HG02623 (cell line): ENCODE measurements at regions not wholly inside any gene's neighbourhood (a gene's known extent, or its start where the extent isn't known, plus 50 kb on each side); places are given as distances from the start of the nearest gene placed in this dataset.

Source experiments
- ATAC-seq: cut with Tn5 transposase; IDR thresholded peaks from one replicate; pipeline ENCODE4 v1.9.1; 2021; ENCODE audit warnings: moderate library complexity; ENCODE audit not compliant: unreplicated experiment

DNA sequence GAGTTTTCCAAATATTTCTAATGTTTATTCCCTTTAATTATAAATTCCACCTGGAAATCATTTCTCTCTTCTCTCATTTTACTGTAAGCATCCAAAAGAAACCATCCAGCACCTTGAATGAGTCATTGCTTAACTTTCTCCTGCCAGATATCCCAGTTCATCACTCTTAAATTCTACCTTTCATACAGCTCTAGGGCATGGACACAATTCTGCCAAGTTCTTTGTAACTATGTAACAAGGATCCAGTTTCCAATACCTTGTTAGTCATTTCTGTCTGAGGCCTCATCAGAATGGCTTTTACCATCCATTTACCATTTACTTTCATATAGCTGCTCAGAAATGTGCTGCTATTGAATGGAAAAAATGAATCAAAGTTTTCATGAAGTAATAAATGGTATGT, 455.4 kb upstream of the TENM4 start:
- no peak for ATAC-seq

GRCh38 chr11:79894111-79894510, 453.3 kb upstream of the TENM4 start:
- no peak for ATAC-seq

DNA sequence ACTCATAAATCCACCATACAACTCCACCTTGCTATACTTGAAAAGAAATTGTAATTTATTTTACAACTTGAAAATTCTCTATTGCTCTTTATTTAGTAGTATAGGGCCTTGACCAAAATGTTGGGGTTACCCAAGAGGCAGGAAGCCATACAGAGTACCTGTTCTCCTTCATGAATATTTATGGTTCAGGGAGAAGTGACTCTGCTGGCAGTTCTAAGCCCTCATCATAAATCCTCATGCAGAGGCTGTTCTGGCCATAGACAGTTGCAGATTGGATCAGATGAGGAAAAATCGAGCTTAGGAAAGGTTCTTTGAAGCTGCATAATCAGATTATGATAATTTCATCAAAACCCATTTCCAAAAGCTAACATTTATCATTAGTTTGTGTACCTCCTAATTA, 449.4 kb upstream of the TENM4 start:
- ATAC-seq = no peak

GRCh38 chr11:79864882-79865281, 424.1 kb upstream of the TENM4 start:
- ATAC-seq = no peak

DNA sequence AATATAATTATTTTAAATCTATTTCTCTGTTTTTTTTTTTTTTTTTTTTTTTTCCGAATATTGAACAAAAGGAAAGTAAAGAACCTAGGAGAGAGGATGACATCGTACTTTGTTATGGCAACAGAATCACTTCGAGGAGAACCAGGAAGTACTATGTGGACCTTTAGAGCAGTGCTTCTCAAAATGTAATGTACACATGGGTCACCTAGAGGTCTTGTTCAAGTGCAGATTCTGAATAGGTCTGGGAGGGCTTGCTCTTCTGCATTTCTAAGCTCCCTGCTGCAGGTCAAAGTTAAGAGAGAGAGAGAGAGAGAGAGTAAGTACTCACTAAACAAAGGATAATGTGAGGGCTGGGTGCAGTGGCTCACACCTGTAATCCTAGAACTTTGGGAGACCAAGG, 419.5 kb upstream of the TENM4 start:
- no peak for ATAC-seq

DNA sequence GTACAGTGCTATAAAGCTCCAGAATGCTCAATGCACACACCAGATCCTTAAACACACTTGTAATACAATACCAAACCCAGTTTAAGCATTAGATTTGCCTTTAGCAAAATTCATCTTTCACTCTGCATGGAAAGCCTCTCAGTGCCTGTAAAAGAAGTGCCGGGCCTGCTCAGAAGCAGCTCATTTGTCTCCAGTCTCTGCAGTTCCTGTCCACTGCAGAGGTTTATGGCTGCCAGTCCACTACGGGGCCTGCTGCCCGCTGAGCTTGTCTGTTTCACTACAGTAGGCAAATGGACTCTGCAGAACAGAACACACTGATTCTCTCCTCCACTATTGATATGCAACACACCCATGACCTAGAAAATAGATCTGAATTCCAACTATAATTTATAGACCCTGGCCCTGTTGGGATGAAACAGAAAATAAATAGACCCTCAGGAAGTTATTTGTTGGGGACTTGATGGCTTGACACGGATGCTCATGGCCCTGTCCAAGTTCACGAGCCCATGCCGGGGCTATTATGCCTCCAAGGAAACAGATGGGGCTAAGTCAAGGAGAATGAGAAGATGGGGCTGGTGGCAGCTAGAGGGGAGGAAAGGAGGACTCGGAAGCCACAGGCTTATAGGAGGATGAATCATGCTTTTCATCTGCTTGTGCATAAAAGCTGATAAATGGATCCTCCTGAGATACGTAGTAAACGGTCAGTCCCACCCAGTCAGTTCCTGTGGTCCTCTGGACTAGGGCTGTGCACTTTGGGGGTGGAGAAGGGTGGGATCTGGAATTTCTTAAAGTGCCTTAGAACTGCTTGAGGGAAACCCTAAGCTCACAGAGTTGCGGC, 416.8 kb upstream of the TENM4 start:
- ATAC-seq = no peak

DNA sequence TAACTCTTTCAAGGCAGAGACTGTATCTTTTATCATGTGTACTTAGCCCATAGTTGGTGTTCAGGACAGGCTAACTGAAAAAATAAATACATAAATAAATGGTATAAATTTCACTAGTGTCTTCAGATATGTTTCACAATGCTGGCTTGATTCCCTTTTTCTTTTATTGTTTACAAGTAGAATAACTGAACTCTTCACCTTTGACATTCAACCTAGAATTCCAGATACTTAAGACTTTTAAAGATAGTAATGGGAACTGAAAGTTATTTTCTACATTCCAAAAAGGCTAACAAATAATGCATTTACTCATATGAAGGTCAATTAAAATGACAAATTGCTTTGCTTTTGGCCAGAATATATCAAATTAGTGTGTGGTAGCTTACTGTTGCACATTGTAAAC, 411.3 kb upstream of the TENM4 start:
- ATAC-seq = no peak

- no peak for ATAC-seq
These were observed 404.3 kb upstream of the TENM4 start for GRCh38 chr11:79845002-79845709.

GRCh38 chr11:79834015-79834414, 393.2 kb upstream of the TENM4 start:
- no peak for ATAC-seq

DNA sequence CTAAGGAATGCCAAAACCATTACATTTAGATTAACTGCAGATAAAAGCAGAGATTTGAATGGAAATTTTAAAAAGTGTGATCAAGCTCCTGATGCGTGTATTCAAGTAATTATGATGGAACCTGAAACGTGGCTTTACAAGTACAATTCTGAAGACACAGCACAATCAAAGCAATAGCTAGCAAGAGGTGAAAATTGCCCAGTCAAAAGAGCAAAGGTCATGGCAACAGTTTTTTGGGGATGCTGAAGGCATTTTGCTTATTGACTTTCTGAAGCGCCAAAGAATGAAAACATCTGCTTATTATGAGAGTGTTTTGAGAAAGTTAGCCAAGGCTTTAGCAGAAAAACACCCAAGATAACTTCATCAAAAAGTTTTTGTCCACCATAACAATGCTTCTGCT, 389.6 kb upstream of the TENM4 start:
- no peak for ATAC-seq

- no peak for ATAC-seq
These were observed 389.1 kb upstream of the TENM4 start for GRCh38 chr11:79829891-79830290.

GRCh38 chr11:79822766-79823165, 381.9 kb upstream of the TENM4 start:
- ATAC-seq = no peak

DNA sequence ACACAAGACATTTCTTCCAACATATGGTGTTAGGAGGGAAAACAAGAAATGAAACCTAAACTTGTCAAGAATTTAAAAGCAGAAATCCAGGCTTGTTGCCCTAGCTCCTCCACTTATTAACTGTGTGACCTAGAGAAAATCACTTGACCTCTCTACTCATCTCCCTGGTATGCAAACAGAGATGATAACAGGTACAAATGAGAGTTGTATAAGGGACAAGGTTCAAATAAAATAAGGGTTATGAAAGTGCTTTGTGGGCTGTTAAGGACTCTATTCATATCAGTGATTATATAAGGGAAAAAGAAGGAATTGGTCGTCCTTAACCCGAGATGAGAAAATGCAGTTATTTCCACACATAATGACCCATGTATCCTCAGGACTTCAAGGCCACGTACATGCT, 372.7 kb upstream of the TENM4 start:
- no peak for ATAC-seq

DNA sequence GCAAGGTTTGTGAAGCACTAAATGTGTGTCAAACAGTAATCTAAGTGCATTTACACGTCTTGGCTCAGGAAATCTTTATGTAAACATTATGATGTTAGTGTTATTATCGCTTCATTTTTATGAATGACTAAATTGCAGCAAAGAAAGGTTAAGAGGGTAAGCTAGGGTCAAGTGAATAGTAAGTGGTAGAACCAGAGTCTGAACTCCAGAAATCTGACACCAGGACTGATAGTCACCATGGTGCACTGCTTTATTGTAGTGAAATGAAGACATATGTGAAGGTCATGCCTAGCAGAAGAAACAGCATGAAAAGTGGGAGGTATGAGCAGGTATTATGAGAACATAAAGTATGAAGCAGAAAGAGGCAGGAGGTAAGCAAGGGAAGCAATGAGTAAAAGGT, 368.7 kb upstream of the TENM4 start:
- ATAC-seq = no peak

- no peak for ATAC-seq
These were observed 366.7 kb upstream of the TENM4 start for GRCh38 chr11:79807506-79807905.

DNA sequence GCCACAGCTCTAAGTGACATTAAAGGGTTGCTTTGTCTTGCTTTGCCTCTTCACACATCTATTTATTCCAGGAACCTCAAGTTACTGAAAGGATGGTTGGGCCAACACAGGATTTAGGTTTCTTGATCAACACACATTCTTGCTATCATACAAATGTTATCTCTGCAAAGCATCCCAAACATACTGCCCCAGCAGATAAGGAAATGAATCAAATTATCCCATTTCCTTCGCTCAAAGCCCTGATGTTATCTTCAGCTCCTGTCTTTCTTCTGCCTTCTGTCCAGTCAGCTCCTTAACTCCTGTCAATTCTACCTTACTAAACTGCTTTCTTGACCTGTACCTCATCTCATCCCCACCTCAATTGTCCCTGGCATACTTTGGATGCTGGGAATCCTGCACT, 355.9 kb upstream of the TENM4 start:
- ATAC-seq = no peak

DNA sequence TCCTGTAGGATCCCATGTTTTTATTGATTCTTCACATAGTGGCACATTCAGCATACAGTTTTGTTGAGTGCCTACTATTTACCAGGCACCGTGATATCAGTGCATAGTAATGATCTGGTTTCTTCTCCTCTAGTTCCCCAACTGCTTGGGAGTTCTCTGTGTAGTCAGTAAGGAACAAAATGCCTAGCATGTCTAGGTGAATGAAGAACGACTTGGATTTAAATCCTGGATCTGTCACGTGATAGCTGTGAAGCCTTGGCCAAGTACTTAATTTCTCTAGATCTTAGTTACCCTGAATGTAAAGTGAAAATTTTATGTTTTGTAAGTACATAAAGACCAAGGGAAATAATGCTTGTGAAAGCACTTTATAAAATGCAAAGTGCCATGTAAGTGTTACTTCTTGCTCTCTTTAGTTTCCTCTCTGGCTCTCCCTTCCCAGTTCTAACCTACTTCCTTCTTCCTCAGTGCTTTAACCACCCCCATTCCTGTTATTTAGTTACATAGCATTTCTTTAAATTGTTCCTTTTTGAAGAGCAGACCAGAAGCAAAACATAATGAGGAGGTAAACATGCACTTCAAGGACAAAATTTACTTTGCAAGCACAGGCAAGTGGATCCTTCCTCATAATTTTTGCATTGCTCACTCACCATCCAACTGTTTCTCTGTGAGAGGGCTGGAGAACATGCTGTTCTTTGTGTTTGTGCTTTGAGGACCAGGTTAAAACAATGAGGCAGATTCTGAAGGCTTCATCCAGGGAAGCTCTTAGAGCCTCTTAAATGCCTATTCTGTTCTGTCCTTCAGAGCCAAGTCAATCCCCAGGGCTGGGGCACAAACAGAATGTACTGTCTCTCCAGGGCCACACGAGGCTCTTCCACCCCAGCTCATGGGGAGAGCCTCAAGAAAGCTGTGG, 353.9 kb upstream of the TENM4 start:
- ATAC-seq = no peak

GRCh38 chr11:79794057-79794456, 353.2 kb upstream of the TENM4 start:
- ATAC-seq = no peak

GRCh38 chr11:79786961-79787360, 346.1 kb upstream of the TENM4 start:
- ATAC-seq = no peak

DNA sequence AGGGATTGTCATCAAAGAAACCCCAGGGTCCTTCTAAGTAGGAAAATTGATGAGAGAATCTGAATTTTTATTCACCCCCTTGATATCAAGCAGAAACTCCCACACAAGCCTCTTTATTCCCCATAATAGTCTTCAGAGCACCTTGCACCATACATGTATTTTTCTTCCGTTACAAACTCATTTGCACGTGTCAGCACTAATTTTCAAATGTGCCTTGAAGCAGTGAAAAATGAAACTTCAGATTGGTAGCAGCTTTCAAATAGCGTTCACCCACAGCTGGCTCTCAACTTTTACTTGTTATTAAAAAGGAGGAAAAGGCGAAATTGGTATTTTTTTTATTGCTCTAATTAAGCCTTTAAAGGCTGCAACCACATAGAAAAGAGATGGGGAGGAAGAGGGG, 343.0 kb upstream of the TENM4 start:
- no peak for ATAC-seq

DNA sequence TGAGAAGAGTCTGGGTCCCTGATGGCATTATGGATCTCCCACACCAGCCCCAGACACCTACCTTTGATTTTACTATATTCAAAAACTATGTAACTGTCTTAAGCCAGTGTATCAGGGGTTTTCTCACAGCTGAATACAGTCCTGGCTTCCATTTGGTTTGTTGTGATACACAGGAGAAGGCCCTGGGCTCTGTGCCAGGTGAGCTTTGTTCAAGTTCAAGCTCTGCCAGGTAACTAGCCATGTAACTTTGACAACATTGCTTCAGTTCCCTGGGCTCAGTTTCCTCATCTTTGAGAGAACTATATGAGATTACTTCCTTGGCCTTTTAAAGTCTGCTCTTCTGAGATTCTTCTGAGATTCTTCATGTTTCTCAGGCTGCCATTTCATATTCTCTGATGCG, 327.5 kb upstream of the TENM4 start:
- ATAC-seq = no peak
